Lower lobe of right lung (tissue), 2 donors: ENCODE measurements at regions not wholly inside any gene's neighbourhood (a gene's known extent, or its start where the extent isn't known, plus 50 kb on each side); places are given as distances from the start of the nearest gene placed in this dataset.

Experiments
- ATAC-seq, 2 donors: fragments of 200-7000 bp; cut with Tn5 transposase; one replicate each; pipeline ENCODE4 v1.9.1; 2020 to 2022; ENCODE audit warnings: mild to moderate bottlenecking in 2 of 2, moderate library complexity in 2 of 2
- DNase-seq: peaks from one replicate; pipeline ENCODE4 v3.0.0-alpha.2; 2020
- H3K27ac ChIP-seq: fragments of 200-600 bp; one replicate; pipeline ENCODE4 v1.8.0; 2022
- H3K27me3 ChIP-seq: fragments of 200-600 bp; one replicate; pipeline ENCODE4 v1.8.0; 2022; ENCODE audit warnings: low read depth
- H3K36me3 ChIP-seq: fragments of 200-600 bp; one replicate; pipeline ENCODE4 v1.8.0; 2022; ENCODE audit warnings: mild to moderate bottlenecking
- H3K4me1 ChIP-seq: fragments of 200-600 bp; one replicate; pipeline ENCODE4 v1.8.0; 2022
- H3K4me3 ChIP-seq: fragments of 200-600 bp; one replicate; pipeline ENCODE4 v1.8.0; 2022; ENCODE audit warnings: mild to moderate bottlenecking
- H3K9me3 ChIP-seq: fragments of 200-600 bp; one replicate; pipeline ENCODE4 v1.8.0; 2022
- CTCF ChIP-seq: fragments of 200-600 bp; IDR thresholded peaks from one replicate; pipeline ENCODE4 v1.8.0; 2022; ENCODE audit warnings: antibody characterized with exemption, mild to moderate bottlenecking
- intact Hi-C: fragments of 100-400 bp; cut with DNase I; formaldehyde crosslinking; loops from one replicate; pipeline ENCODE4 v1.11.0; 2022
- donor health status: DM: no; HTN: yes; CAD: no; lungs with severe emphysema.

- Histone ChIP-seq H3K4me3 (no peak overlapping the region), H3K4me1 (no peaks in the 10 kb centered on the region), H3K27me3 (no peaks in the 10 kb centered on the region), H3K36me3 (no peaks in the 10 kb centered on the region), H3K9me3 (no peaks in the 10 kb centered on the region), H3K27ac (no peak overlapping the region)
- no peak for DNase-seq
- no peak for ATAC-seq
- intact Hi-C loops = no loop called here
- no peak for TF ChIP-seq CTCF
These were observed 88.1 kb downstream of the MZT1 start for GRCh38 chr13:72639377-72639776.

- H3K27me3 ChIP-seq = no peaks in the 10 kb centered on the region
- H3K9me3 ChIP-seq = no peaks in the 10 kb centered on the region
- H3K4me3 ChIP-seq = no peak overlapping the region
- no peaks in the 10 kb centered on the region for H3K36me3 ChIP-seq
- H3K27ac ChIP-seq = no peak overlapping the region
- TF ChIP-seq CTCF = no peak
- no peak for DNase-seq
- H3K4me1 ChIP-seq = no peaks in the 10 kb centered on the region
- no peak for ATAC-seq
- intact Hi-C loops = no loop called here
These were observed 89.2 kb downstream of the MZT1 start for GRCh38 chr13:72638059-72638815.

- no peak for ATAC-seq
- intact Hi-C loops = no loop called here
- no peaks in the 10 kb centered on the region for H3K9me3 ChIP-seq
- no peaks in the 10 kb centered on the region for H3K4me1 ChIP-seq
- H3K36me3 ChIP-seq = no peaks in the 10 kb centered on the region
- no peak for TF ChIP-seq CTCF
- H3K27ac ChIP-seq = no peak overlapping the region
- DNase-seq = no peak
- H3K4me3 ChIP-seq = no peak overlapping the region
- H3K27me3 ChIP-seq = no peaks in the 10 kb centered on the region
These were observed 89.9 kb downstream of the MZT1 start for GRCh38 chr13:72637561-72637960.

- TF ChIP-seq CTCF = no peak
- Histone ChIP-seq H3K27ac (no peak overlapping the region), H3K9me3 (no peaks in the 10 kb centered on the region), H3K4me1 (no peaks in the 10 kb centered on the region), H3K4me3 (no peak overlapping the region), H3K36me3 (no peaks in the 10 kb centered on the region), H3K27me3 (no peaks in the 10 kb centered on the region)
- intact Hi-C loops = no loop called here
- DNase-seq (no peak), ATAC-seq (no peak)
These were observed 92.6 kb downstream of the MZT1 start for GRCh38 chr13:72634859-72635258.

GRCh38 chr13:72622546-72622945 lies 104.9 kb downstream of the MZT1 start:
- DNase-seq (no peak), ATAC-seq (no peak)
- TF ChIP-seq CTCF = no peak
- no peaks in the 10 kb centered on the region for H3K9me3 ChIP-seq
- no peaks in the 10 kb centered on the region for H3K27me3 ChIP-seq
- intact Hi-C loops = no loop called here
- no peaks in the 10 kb centered on the region for H3K4me1 ChIP-seq
- no peak overlapping the region for H3K4me3 ChIP-seq
- no peak overlapping the region for H3K27ac ChIP-seq
- no peaks in the 10 kb centered on the region for H3K36me3 ChIP-seq
